ENCODE measurements at regions not wholly inside any gene's neighbourhood (a gene's known extent, or its start where the extent isn't known, plus 50 kb on each side); places are given as distances from the start of the nearest gene placed in this dataset.

DNA sequence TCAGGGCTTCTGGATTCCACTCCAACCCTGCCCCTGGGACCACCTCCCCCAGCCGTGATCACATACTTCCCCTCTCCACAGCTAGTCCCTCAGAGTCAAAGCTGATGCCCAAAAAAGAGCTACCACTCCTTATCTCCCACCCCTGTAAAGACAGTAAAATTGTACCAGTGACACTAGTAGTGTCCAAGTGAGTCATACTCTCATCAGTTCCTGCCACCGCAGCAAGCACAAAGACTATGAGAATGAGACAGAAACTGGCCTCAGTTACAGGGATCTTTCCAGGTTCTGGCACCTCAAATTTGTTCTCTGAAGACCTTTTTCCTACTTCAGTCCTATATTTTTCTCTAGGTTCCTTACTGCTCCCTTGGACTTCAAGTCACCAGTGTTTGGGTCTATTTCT lies 144.2 kb downstream of the SPRY2 start:
- TF ChIP-seq, protein P1, sequence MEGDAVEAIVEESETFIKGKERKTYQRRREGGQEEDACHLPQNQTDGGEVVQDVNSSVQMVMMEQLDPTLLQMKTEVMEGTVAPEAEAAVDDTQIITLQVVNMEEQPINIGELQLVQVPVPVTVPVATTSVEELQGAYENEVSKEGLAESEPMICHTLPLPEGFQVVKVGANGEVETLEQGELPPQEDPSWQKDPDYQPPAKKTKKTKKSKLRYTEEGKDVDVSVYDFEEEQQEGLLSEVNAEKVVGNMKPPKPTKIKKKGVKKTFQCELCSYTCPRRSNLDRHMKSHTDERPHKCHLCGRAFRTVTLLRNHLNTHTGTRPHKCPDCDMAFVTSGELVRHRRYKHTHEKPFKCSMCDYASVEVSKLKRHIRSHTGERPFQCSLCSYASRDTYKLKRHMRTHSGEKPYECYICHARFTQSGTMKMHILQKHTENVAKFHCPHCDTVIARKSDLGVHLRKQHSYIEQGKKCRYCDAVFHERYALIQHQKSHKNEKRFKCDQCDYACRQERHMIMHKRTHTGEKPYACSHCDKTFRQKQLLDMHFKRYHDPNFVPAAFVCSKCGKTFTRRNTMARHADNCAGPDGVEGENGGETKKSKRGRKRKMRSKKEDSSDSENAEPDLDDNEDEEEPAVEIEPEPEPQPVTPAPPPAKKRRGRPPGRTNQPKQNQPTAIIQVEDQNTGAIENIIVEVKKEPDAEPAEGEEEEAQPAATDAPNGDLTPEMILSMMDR (optimal IDR thresholded peaks at IDR 0.05 in 1 of 3, IDR thresholded peaks at IDR 0.05 in 1 of 3, conservative IDR thresholded peaks at IDR 0.05 in 1 of 3; ENCODE audit: extremely low read depth in 1 of 3, insufficient read depth in 2 of 3, low read length in 3 of 3), result no peak
- TF ChIP-seq EZH2 (IDR thresholded peaks at IDR 0.05; ENCODE audit: low read length), result no peak
- no peaks in the 10 kb centered on the region for H3K27me3 ChIP-seq (ENCODE audit: control insufficient read depth, extremely low read depth, insufficient read depth, low read length)
- no peak overlapping the region for H3K27ac ChIP-seq (ENCODE audit: control insufficient read depth, insufficient read depth, low read length)
- dilution Hi-C loops (cut with MboI; ENCODE audit: extremely low pct_ligation_motif_present, low sequenced_read_pairs), result no loop called here
- no peaks in the 10 kb centered on the region for H3K4me1 ChIP-seq (ENCODE audit: control insufficient read depth, extremely low read depth, insufficient read depth, low read length)
- no peak for DNase-seq (ENCODE audit: low read depth, low spot score)
- no peak overlapping the region for H3K9ac ChIP-seq (ENCODE audit: control insufficient read depth, extremely low read depth, insufficient read depth, low read length)
- no peaks in the 10 kb centered on the region for H3K9me3 ChIP-seq (ENCODE audit: control insufficient read depth, low read depth, low read length)
- H3K4me3 ChIP-seq (ENCODE audit: control insufficient read depth in 2 of 3, extremely low read depth in 1 of 3, insufficient read depth in 2 of 3, low read depth in 1 of 3, low read length in 3 of 3), result no peak overlapping the region
- no peaks in the 10 kb centered on the region for H4K20me1 ChIP-seq (ENCODE audit: control insufficient read depth, extremely low read depth, insufficient read depth, low read length)
- H3K36me3 ChIP-seq (ENCODE audit: control insufficient read depth in 2 of 2, extremely low read depth in 1 of 2, insufficient read depth in 2 of 2, low read length in 2 of 2), result no peaks in the 10 kb centered on the region
- no peak for FAIRE-seq
- H3K79me2 ChIP-seq (ENCODE audit: control insufficient read depth, insufficient read depth, low read length), result no peaks in the 10 kb centered on the region
- no peak overlapping the region for H2AFZ ChIP-seq (ENCODE audit: control insufficient read depth, low read length)
- H3K4me2 ChIP-seq (ENCODE audit: control insufficient read depth, extremely low read depth, insufficient read depth, low read depth, low read length), result no peak overlapping the region
- H3K9me1 ChIP-seq (ENCODE audit: control insufficient read depth, extremely low read depth, insufficient read depth, low read length), result no peaks in the 10 kb centered on the region

DNA sequence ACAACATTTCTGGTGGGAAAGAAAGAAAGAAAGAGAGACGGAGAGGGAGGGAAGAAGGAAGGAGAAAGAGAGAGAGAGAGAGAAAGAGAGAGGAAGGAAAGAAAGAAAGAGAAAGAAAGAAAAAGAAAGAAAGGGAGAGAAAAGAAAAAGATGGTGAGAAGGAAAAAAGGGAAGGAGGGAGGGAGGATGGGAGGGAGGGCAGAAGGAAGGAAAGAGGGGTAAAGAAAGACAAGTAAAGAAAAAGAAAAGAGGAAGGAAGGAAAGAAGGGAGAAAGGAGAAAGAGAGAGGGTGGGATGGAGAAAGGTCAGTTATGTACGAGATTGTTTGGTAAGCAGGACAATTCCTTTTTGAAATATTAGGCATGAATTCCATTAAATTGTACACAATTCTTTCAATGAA lies 145.3 kb downstream of the SPRY2 start:
- Histone ChIP-seq H3K27ac (ENCODE audit: control insufficient read depth, insufficient read depth, low read length) (no peak overlapping the region), H3K4me3 (ENCODE audit: control insufficient read depth in 2 of 3, extremely low read depth in 1 of 3, insufficient read depth in 2 of 3, low read depth in 1 of 3, low read length in 3 of 3) (no peak overlapping the region), H3K4me2 (ENCODE audit: control insufficient read depth, extremely low read depth, insufficient read depth, low read depth, low read length) (no peak overlapping the region), H3K79me2 (ENCODE audit: control insufficient read depth, insufficient read depth, low read length) (no peaks in the 10 kb centered on the region), H4K20me1 (ENCODE audit: control insufficient read depth, extremely low read depth, insufficient read depth, low read length) (no peaks in the 10 kb centered on the region), H3K36me3 (ENCODE audit: control insufficient read depth in 2 of 2, extremely low read depth in 1 of 2, insufficient read depth in 2 of 2, low read length in 2 of 2) (no peaks in the 10 kb centered on the region), H3K9ac (ENCODE audit: control insufficient read depth, extremely low read depth, insufficient read depth, low read length) (no peak overlapping the region), H3K9me3 (ENCODE audit: control insufficient read depth, low read depth, low read length) (no peaks in the 10 kb centered on the region), H2AFZ (ENCODE audit: control insufficient read depth, low read length) (no peak overlapping the region), H3K27me3 (ENCODE audit: control insufficient read depth, extremely low read depth, insufficient read depth, low read length) (no peaks in the 10 kb centered on the region), H3K9me1 (ENCODE audit: control insufficient read depth, extremely low read depth, insufficient read depth, low read length) (no peaks in the 10 kb centered on the region), H3K4me1 (ENCODE audit: control insufficient read depth, extremely low read depth, insufficient read depth, low read length) (no peaks in the 10 kb centered on the region)
- dilution Hi-C loops (cut with MboI; ENCODE audit: extremely low pct_ligation_motif_present, low sequenced_read_pairs), result no loop called here
- FAIRE-seq, result no peak
- no peak for DNase-seq (ENCODE audit: low read depth, low spot score)
- no peak for TF ChIP-seq EZH2 (IDR thresholded peaks at IDR 0.05; ENCODE audit: low read length)
- TF ChIP-seq, protein P1 (optimal IDR thresholded peaks at IDR 0.05 in 1 of 3, IDR thresholded peaks at IDR 0.05 in 1 of 3, conservative IDR thresholded peaks at IDR 0.05 in 1 of 3; ENCODE audit: extremely low read depth in 1 of 3, insufficient read depth in 2 of 3, low read length in 3 of 3), result no peak

Measured in keratinocyte (primary cell).